NCI-H345 treated with DMSO at 0.1 percent for 48 hours (cell line): ENCODE measurements at regions not wholly inside any gene's neighbourhood (a gene's known extent, or its start where the extent isn't known, plus 50 kb on each side); places are given as distances from the start of the nearest gene placed in this dataset.

ENCODE experiments used
- DNase-seq: peaks from one replicate; lab custom pipeline; 2025; ENCODE audit not compliant: unreplicated experiment; lab: John Stamatoyannopoulos, UW

DNA sequence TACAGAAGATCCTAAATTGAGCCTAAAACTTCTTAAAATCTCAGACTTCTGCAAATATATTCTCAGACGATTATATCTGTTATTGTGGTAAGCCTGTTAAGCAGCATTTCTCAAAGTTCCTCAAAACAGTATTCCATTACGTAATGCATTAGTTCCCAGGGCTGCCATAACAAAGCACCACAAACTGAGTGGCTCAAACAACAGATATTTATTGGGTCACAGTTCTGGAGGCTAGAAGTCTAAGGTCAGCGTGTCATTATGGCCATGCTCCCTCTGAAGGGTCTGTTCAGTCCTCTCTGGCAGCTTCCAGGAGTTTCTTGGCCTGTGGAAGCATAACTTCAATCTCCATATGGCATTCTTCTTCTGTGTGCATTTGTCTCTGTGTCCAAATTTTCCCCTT, 103.5 kb upstream of the ST6GALNAC5 start:
- no peak for DNase-seq

DNA sequence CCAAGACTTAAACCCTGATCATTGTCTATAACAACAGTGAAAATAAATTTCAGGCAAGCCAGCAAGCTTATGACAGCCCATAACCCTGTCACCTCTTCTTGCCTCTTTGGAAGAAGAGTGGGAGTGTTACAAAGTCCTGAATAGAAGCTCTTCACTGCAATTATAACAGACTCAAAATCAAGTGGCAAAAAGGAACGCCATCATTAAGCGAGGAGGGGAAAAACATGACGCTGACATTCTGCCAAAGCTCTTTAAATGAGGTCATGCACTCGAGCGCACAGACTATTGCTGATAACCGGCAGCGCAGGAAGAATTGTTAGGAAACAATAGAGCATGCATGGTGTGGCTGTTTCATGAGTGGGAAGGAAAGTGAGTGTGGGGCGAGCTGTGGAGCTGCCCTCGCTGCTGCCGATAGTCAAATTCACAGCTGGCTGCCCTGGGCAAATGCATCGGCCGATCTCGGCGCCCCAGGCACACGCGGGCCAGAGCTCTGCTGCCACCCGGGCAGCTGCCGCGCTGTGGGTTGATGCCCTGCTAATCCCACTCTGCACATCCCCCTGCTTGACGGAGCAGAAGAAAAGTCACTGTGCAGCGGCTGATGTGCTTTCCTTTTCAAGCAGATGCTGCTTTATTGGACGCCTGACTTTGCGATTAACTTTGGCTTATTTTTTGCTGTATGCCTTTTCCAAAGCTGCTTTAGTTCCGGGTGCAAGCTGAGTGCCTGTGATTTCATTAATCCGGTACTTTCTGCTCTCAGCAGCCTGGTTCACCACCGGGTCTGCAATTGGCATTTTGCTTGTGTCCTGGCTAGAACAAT, 102.4 kb upstream of the ST6GALNAC5 start:
- peak; percentile 29 for DNase-seq

DNA sequence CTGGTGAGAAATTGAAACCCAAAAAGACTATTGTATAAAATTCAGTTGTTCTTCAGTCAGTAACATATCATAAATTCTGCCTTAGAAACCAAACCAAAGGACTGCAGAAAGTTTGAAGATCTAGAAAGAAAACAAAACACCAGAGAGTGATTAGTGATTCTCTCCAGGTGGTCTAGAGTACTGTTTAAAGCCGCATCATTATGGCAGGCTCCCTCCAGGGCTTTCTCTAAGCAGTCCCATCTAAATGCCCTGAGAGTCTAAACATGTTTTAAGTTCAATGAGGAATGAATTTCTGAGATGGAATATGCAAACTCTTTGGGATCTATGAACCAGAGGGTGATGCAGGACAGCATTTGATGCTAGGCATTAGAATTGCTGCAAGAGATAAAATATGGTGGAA, 100.9 kb upstream of the ST6GALNAC5 start:
- DNase-seq, result no peak

DNA sequence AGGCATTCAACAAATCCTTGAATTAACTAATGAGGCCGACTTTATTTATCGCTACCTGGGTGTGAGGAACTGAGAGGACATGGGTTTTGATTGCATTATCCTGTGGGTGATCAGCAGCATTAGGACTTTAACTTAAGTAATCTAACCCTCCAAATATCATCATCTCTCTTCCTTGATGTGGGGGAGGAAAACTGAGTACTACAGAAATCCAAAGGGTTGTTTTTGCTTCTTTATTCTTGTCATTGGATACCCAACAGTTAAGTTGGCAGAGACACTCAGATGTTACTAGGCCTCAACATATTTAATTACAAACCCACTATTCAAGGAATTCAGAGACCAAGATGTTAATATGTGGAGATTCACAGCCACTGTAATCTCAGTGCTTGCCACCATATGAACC, 97.4 kb upstream of the ST6GALNAC5 start:
- no peak for DNase-seq

DNA sequence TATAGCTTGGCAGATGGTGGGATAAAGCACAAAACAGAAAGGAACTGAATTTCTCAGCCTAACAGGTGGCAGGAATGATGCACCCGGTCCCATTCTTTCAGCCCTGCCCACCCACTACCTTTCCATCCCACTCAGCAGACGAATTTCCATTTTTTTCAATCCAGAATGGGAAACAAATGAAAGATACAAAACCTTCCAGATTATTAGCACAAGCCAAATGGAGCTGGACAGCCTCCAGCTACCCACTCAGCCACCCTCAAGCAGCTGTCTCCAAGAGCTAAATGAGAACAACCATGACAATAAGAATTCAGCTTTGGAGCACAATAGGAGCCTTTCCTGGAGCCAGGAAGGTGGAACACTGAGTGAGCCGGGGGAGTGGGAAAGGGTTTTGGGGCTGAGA, 96.3 kb upstream of the ST6GALNAC5 start:
- peak; percentile 67 for DNase-seq

DNA sequence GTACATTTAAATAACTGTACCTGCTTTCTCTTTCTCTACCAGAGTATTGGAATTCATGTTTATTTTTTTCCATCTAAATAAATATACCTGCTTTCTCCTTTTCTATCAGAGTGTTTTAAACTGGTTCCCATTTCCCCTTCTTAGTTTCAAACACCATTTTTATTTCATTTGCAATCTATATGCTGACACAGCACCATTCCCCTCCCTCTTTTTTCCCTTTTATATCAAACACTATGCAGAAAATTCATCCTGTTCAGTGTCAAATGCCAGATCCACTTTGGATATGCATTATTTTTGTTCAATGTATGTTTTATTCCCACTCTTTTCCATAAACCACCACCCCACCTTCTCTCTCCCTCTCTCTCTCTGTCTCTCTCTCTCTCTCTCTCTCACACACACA, 85.8 kb upstream of the ST6GALNAC5 start:
- DNase-seq, result no peak

DNA sequence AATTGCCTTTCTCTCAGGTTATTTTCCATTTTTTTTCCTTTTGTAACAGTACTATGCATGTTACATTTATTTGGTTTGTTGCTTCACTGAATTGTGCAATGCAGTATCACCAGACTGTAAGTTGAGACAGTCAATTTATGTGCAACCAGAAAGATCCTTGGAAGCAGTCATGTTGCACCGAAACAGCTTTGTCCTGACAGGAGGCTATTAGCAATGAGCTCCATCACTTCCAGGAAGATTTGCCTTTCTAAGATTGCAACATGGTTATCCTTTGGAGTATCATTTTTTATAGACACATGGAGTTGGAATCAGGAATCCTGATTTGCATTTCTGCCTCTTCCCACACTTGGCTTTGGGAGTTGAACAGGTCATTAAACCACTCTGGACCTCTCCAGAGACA, 84.5 kb upstream of the ST6GALNAC5 start:
- no peak for DNase-seq

DNA sequence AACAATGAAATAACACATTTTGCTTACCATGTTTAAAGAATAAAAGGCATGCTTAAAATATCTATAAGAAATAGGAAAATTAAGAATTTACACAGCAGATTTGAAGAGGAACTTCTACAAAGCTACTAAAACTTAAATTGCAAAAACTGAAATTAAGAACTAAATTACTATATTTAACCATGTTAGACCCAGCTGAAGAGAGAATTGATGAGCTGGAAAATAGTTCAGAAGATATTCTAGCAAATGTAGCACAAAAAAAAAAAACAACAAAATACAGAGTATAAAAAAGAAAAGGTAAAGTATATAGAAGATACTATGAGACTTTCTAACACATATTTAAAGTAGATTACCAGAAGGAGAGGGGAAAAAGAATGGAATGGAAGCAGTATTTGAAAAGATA, 82.8 kb upstream of the ST6GALNAC5 start:
- DNase-seq, result no peak

DNA sequence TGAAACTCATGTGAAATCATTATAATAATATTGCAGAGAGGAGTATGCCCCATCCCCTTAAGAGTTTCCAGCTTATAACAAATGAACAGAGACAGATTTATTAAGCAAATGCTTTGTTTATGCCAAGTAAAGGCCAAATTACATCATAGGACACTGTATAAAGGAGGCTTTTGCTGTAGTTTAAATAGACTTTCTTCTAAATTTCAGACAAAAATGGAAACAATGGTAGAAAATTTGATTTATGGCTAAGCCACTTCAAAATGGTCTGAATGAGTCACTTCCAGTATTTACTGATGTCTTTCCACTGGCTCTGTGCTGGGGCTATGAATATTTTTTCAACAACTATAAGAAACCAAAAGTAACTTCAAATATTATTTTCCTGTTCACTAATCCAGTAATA, 81.1 kb upstream of the ST6GALNAC5 start:
- no peak for DNase-seq

DNA sequence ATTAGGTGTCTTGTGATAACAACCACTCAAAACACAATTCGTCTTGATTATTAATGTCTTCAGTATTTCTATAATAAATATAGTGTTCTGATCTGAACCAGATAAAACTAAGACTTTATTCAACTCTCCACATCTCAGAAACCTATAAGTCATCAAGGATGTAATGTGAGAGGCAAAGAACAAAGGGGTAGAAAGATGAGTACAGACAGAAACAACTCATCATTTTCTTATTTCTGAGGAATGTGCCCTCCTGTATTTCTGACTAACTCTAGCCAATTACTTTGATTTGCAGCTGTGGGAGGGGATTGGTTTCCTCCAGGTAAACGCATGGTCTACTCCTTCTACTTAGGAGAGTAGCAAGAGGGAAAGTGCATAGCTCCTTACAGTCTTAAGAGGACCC, 73.7 kb upstream of the ST6GALNAC5 start:
- DNase-seq, result no peak

DNA sequence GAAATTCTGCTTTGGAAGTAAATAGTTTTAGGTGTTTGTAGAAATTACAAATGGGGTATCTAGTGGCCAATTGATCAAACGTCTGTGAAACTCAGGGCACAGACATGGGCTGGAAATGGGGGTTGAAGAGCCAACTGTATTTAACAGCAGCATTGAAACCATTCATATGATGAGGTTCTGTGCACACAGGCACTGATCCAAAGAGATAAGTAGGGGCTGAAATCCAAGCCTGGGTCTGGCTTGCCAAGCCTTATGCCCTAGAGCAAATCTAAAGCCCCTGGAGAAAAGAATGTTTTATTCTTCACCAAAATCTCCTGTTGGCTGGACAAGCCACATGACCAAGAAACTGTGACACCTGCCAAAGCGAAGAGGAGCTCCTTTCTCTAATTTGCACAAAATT, 67.6 kb upstream of the ST6GALNAC5 start:
- no peak for DNase-seq

DNA sequence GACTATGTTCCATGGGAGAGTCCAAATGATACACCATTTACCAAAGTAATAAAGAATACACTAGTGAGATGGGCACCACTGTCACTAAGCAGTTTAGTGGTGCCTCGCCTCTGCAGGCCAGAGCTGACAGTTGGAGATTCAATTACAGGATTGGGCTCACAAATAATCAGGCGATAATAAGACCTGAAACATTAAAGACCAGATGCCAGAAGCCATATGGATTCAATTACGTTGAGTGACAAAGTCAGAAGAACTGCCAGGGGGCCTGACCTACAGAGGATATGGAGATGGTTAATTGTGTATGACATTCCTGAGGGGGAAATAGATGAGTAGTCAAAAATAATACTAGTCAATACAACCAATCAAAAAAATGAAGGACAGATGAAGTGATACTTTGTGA, 65.2 kb upstream of the ST6GALNAC5 start:
- no peak for DNase-seq

DNA sequence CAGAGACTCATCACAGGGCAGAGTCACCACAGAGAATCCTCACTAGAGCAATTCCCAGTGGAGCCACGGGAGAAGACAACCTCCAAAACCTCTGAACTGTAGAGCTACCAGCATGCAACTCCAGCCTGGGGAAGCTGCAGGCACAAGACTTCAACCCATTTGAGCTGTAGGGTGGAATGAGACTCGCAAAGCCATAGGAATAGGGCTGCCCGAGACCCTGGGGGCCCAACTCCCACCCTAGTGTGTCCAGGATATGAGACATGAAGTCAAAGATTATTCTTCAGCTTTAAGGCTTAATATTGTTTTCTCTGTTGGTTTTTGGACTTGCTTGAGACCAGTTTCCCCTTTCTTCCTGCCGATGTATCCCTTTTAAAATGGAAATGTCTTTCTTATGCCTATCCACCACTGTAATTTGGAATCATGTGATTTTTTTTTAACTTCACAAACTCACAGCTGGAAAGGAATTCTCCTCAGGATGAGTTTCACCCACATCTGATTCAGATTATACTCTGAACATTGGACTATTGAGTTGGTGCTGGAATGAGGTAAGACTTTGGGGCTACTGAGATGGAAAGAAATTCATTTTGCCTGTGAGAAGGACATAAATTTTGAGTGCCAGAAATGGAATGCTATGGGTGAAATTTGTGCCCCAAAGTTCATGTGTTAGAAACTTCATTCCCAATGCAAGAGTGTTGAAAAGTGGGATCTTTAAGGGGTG, 59.6 kb upstream of the ST6GALNAC5 start:
- no peak for DNase-seq
